ENCODE measurements at regions not wholly inside any gene's neighbourhood (a gene's known extent, or its start where the extent isn't known, plus 50 kb on each side); places are given as distances from the start of the nearest gene placed in this dataset.
"Not testable (repeated sequence)": the region's sequence is repeated elsewhere in the genome, so short reads cannot be mapped to it uniquely, and the experiment has no call there.

GRCh38 chr20:4350096-4350495, 101.0 kb upstream of the ADRA1D start:
- DNase-seq (ENCODE audit: low read depth): no peak

GRCh38 chr20:4344670-4345069, 95.6 kb upstream of the ADRA1D start:
- DNase-seq (ENCODE audit: low read depth): no peak

- DNase-seq (ENCODE audit: low read depth): no peak
Observed at GRCh38 chr20:4342609-4343008, 93.5 kb upstream of the ADRA1D start.

GRCh38 chr20:4341804-4342485, 92.9 kb upstream of the ADRA1D start:
- DNase-seq (ENCODE audit: low read depth): peak; percentile 53

- DNase-seq (ENCODE audit: low read depth): no peak
Observed at GRCh38 chr20:4335722-4336121, 86.6 kb upstream of the ADRA1D start.

GRCh38 chr20:4332121-4332860, 83.2 kb upstream of the ADRA1D start:
- no peak for DNase-seq (ENCODE audit: low read depth)

- no peak for DNase-seq (ENCODE audit: low read depth)
Observed at GRCh38 chr20:4330011-4330410, 80.9 kb upstream of the ADRA1D start.

GRCh38 chr20:4329232-4329631, 80.1 kb upstream of the ADRA1D start:
- no peak for DNase-seq (ENCODE audit: low read depth)

GRCh38 chr20:4328541-4328940, 79.5 kb upstream of the ADRA1D start:
- DNase-seq (ENCODE audit: low read depth): no peak

GRCh38 chr20:4327956-4328355, 78.9 kb upstream of the ADRA1D start:
- no peak for DNase-seq (ENCODE audit: low read depth)

- no peak for DNase-seq (ENCODE audit: low read depth)
Observed at GRCh38 chr20:4326195-4327065, 77.3 kb upstream of the ADRA1D start.

GRCh38 chr20:4325548-4326187, 76.6 kb upstream of the ADRA1D start:
- no peak for DNase-seq (ENCODE audit: low read depth)

- DNase-seq (ENCODE audit: low read depth): no peak
Observed at GRCh38 chr20:4324611-4325243, 75.6 kb upstream of the ADRA1D start.

GRCh38 chr20:4322499-4322898, 73.4 kb upstream of the ADRA1D start:
- DNase-seq (ENCODE audit: low read depth): no peak

- no peak for DNase-seq (ENCODE audit: low read depth)
Observed at GRCh38 chr20:4320291-4320690, 71.2 kb upstream of the ADRA1D start.

GRCh38 chr20:4318891-4319290, 69.8 kb upstream of the ADRA1D start:
- DNase-seq (ENCODE audit: low read depth): no peak

GRCh38 chr20:4310616-4311015, 61.5 kb upstream of the ADRA1D start:
- DNase-seq (ENCODE audit: low read depth): not testable (repeated sequence)

GRCh38 chr20:4306206-4306605, 57.1 kb upstream of the ADRA1D start:
- DNase-seq (ENCODE audit: low read depth): no peak

GRCh38 chr20:4305091-4305490, 56.0 kb upstream of the ADRA1D start:
- DNase-seq (ENCODE audit: low read depth): no peak

GRCh38 chr20:4304601-4305000, 55.5 kb upstream of the ADRA1D start:
- DNase-seq (ENCODE audit: low read depth): no peak

GRCh38 chr20:4303136-4303535, 54.0 kb upstream of the ADRA1D start:
- no peak for DNase-seq (ENCODE audit: low read depth)

GRCh38 chr20:4300921-4301320, 51.8 kb upstream of the ADRA1D start:
- no peak for DNase-seq (ENCODE audit: low read depth)
